ENCODE measurements at regions not wholly inside any gene's neighbourhood (a gene's known extent, or its start where the extent isn't known, plus 50 kb on each side); places are given as distances from the start of the nearest gene placed in this dataset.

- no peak for DNase-seq (ENCODE audit: low spot score)
Measured at GRCh38 chr2:103276869-103277268, 515.0 kb downstream of the TMEM182 start.

- no peak for DNase-seq (ENCODE audit: low spot score)
Measured at GRCh38 chr2:103284750-103285149, 522.9 kb downstream of the TMEM182 start.

- no peak for DNase-seq (ENCODE audit: low spot score)
Measured at GRCh38 chr2:103285354-103285753, 523.5 kb downstream of the TMEM182 start.

- no peak for DNase-seq (ENCODE audit: low spot score)
Measured at GRCh38 chr2:103287746-103288145, 525.9 kb downstream of the TMEM182 start.

DNA sequence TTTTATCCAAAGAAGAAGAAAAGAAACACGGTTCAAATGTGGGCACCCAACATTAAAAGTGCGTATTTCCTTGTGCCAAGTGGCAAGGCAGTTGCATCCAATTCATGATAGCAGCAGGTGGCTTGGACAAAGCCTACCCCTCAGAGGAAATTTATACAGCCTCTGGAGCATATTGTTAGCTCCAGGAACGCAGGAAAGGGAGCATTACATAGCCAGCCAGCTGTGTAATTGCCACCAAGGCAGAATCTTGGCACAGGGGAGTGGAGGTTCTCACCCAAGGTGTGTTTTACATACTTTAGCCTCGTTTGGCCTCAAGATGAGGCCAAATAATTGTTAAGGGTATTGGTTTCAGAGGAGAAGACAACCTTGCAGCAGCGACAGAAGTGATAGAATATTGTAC lies 526.9 kb downstream of the TMEM182 start:
- DNase-seq (ENCODE audit: low spot score): no peak

DNA sequence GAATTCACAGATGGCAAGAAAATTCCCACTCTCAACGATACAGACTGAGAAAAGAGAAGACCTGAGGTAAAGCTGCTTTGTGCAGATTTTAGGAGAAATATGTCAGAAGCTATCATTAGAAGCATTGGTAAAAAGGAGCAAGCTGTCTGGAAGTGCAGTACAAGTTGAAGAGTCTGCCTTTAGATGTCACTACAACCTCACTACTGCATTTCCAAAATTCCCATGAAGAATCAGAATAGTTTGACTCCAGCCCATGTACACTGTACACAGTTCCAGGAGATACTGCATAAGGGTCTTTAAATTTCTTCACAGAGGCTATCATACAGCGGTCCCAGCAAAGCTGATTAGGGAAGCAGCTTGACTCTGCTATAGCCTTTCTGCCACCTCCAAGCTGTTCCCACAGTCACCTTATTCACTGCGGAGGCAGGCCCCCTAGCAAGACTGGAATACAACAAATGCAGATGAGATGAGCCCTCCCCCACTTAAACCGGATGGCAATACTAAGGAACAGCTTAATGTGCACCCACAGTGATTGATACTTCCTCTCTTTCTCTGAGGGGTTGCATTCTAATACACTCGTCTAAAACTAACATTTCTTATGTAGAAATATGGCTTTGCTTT lies 527.4 kb downstream of the TMEM182 start:
- peak; percentile 5 for DNase-seq (ENCODE audit: low spot score)

GRCh38 chr2:103292573-103292972 lies 530.7 kb downstream of the TMEM182 start:
- DNase-seq (ENCODE audit: low spot score): no peak

DNA sequence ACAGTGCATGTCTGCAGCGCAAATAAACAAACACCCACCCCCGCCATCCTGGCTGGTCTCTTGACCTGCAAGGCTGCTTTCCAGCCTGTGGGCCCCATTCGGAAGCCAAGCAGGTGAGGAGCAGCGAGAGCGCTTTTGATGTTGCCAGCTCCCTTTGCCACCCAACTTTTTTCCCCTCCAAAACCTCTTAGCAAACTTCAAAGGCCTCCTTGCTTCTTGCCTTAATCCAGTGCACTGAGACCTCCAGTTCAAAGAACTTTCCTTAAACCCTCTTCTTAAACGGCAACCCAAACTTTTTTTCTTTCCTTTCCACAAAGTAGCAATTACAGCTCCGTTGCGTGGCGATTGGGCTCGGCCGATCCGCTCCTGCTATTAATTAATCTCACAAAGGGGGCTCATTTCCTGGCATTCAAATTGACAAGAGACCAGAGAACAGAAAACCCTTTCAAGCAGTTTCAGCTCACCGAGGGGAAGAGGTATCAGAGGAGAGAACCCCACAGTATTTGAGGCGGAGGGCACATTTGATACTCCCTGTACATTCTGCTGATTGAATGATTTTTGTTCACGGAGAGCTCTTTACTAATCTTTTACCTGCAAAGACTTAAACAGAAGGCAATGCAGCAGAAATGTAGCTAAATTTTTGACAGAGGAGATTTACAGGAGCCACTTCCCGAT lies 531.4 kb downstream of the TMEM182 start:
- DNase-seq (ENCODE audit: low spot score): no peak

DNA sequence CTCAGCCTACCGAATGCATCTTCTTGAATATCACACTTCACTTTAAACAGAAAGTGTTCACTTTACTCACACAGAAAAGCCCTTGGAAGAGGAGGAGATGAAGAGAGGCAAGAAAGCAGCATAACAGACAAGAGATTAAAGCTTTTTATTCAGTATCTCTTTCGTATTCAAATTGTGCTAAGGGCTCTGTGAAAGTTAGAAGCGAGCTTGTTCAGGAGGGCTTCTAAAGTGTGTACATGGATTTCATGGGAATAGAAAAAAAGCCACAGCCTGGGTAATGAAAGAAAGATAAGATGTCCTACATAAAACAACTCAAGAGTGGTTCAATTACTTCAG lies 531.9 kb downstream of the TMEM182 start:
- no peak for DNase-seq (ENCODE audit: low spot score)

- DNase-seq (ENCODE audit: low spot score): no peak
Measured at GRCh38 chr2:103294420-103294819, 532.6 kb downstream of the TMEM182 start.

GRCh38 chr2:103295591-103295990 lies 533.8 kb downstream of the TMEM182 start:
- no peak for DNase-seq (ENCODE audit: low spot score)

DNA sequence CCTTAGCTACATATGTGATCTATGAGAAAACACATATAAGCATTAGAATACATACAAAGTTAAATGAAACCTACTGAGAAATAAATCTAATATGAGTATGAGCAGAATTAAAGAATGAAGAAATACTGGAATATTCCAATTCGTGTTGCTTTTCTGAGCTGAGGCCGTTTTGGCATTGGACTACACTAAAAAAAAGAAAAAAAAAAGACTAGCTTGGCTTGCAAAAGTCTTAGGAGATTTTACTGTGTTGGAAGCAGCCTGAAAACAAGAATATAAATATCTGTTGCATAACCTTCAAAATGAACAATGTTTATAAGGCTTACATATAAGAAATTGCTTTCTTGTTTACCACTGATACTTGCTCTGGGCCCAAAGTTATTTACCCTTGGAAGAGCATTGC lies 562.8 kb downstream of the TMEM182 start:
- DNase-seq (ENCODE audit: low spot score): no peak

DNA sequence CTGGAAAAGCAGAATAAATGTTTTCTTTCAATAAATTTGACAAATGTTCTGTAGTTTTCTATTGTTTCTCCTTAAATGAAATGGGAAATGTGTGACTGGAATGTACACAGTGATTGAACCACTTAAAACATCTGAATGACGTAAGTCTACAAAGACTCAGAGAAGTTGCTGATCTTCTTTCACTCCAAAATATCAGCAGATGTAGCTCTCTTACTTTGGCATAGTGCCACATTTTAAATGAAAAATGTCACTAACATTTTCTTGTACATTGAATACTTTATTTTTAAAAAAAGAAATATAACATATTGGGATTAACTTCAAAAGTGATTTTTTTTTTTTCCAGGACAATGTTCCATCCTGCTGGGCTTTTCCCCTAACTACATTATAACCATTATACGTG lies 565.6 kb downstream of the TMEM182 start:
- DNase-seq (ENCODE audit: low spot score): no peak

- DNase-seq (ENCODE audit: low spot score): no peak
Measured at GRCh38 chr2:103327966-103328365, 566.1 kb downstream of the TMEM182 start.

GRCh38 chr2:103335403-103335802 lies 573.6 kb downstream of the TMEM182 start:
- DNase-seq (ENCODE audit: low spot score): no peak

- DNase-seq (ENCODE audit: low spot score): no peak
Measured at GRCh38 chr2:103338819-103339218, 577.0 kb downstream of the TMEM182 start.

DNA sequence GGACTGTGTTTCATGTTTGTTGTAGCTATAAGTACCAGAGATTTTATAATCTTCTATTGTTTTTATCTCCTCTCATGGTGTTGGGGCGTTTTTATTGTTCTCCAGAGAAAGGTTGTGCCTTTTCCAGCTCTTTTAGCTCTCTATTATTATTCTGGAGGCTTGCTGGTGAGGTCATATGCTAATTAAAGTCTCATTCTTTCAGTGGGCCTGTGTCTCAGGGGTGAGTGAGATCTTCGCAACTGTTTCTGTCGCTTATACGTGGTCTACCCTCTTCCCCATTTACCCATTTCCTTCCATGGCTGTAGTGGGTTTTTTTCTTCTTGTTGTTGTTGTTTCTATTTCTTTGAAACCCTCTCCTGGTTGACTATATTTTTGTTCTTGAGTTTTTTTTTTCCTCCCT lies 584.9 kb downstream of the TMEM182 start:
- no peak for DNase-seq (ENCODE audit: low spot score)

DNA sequence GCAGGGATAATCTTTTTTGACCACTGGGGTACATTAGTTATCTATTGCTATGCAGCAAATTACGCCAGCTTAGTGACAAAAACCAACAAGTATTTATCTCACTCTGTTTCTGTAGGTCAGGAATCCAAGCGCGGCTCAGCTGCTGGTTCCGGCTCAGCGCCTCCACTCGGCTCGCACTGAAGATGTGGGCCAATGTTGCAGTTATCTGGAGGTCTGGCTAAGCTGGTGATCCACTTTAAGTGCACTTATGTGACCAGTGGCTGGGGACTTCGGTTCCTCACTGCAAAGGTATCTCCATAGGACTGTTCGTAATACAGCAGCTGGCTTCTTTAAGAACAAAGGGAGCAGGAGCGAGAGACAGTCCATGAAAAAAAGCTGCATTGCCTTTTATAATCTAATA lies 591.9 kb downstream of the TMEM182 start:
- DNase-seq (ENCODE audit: low spot score): no peak

DNA sequence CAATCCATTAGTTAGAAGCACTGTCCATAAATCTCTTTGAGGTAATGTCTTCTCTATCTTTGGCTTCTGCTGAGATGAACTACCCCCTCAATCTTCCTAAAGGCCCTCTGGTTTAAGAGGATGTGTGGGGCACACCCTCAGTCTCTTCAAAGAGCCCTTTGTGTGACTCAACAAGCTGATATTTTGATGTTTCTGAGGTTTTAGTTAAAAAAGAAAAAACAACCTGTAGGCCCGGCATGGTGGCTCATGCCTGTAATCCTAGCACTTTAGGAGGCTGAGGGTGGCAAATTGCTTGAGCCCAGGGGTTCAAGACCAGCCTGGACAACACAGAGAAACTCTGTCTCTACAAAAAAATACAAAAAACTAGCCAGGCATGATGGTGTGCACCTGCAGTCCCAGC lies 593.5 kb downstream of the TMEM182 start:
- DNase-seq (ENCODE audit: low spot score): no peak

DNA sequence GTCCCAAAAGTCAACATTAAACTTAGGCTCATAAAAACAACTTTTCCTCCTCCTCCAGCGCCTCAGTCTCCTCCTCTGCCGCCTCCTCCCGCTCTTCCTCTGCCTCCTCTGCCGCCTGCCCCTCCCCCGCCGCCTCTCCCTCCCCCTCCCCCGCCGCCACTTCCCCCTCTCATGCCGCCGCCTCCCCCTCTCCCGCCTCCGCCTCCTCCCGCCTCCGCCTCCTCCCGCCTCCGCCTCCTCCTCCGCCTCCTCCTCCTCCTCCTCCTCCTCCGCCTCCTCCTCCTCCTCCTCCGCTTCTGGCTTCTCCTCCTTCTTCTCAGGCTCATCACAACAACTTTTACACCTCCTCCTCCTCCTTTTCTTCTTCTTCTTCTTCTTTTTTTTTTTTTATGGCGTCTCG lies 599.9 kb downstream of the TMEM182 start:
- DNase-seq (ENCODE audit: low spot score): no peak

- no peak for DNase-seq (ENCODE audit: low spot score)
Measured at GRCh38 chr2:103363639-103364038, 601.8 kb downstream of the TMEM182 start.

DNA sequence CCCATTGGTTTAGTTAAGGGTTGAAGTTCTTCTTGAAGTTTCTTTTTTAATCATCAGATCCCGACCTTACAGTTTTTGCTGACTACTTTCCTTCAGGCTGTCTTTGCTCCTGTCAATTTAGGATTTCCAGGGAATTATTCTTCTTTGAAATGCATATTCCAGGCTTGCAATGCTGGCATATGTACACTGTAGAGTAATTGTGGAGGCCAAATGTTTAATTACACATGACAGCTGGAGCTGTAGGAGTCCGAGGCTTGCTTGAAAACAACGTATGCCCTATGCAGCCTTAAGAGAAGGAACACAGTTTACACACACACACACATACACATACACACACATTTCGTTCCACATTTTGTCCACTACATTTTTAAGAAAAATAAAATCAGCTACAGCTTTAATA lies 602.3 kb downstream of the TMEM182 start:
- DNase-seq (ENCODE audit: low spot score): no peak

DNA sequence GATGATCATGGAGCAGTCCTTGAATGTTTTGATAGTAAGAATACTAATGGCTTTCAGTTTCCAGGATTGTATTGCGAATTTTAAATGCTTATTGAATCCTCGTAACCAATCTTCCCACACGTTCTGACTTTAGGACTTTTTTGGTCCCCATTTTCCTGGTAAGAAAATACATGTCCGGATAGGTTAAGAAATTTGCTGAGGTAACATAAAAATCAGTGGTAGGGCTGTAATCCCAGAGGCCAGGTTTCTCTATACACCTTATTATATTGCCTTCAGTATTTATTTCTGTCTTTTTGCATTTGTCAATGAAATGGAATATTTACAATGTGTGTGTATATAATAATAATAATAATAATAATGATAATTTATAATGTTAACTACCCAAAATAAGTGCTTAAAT lies 603.2 kb downstream of the TMEM182 start:
- no peak for DNase-seq (ENCODE audit: low spot score)

DNA sequence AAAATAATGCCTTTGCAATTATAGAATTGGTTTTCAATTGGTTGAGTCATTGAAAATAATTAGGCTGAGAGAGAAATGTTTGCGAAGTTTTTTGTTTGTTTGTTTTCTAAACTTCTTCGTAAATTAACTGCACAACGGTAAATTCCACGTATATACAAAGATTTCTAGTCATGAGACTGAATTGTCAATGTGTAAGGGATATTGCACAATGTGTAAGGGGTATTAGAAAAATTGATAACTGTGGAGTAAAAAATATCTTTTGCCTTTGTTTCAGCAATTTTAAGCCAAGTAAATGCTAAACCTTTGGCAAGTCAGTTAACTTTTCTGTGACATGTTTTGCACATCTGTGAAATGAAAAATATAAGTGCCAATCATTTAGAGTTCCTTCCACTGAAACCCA lies 606.0 kb downstream of the TMEM182 start:
- no peak for DNase-seq (ENCODE audit: low spot score)

Measured in cerebellar cortex (tissue), 1 donor.